Gastrocnemius medialis (tissue), 4 donors: ENCODE measurements at regions not wholly inside any gene's neighbourhood (a gene's known extent, or its start where the extent isn't known, plus 50 kb on each side); places are given as distances from the start of the nearest gene placed in this dataset.

Source experiments
- CTCF ChIP-seq, 5 experiments: fragments of 450-650 bp in 3 of 5; fragments of 200-600 bp in 2 of 5; sonication (generic) in 2 of 5; IDR thresholded peaks in 4 of 5; conservative IDR thresholded peaks in 1 of 5; 1 replicate in 4 of 5; 2 replicates in 1 of 5; pipeline ENCODE4 v1.5.1; 2016 to 2019; ENCODE audit warnings: antibody characterized with exemption in 5 of 5, mild to moderate bottlenecking in 3 of 5, moderate library complexity in 3 of 5
- POLR2A ChIP-seq, 2 donors: fragments of 450-650 bp; IDR thresholded peaks; one replicate each; pipeline ENCODE4 v1.6.1; 2017; ENCODE audit warnings: antibody characterized with exemption in 2 of 2, mild to moderate bottlenecking in 2 of 2, moderate library complexity in 2 of 2

- TF ChIP-seq CTCF (IDR thresholded peaks at IDR 0.05 in 4 of 5, conservative IDR thresholded peaks at IDR 0.05 in 1 of 5) (no peak), POLR2A (IDR thresholded peaks at IDR 0.05) (no peak)
Measured at GRCh38 chr3:127389913-127390312, 102.1 kb upstream of the PRR20G start.
